Epidermal melanocyte (primary cell): ENCODE measurements at regions not wholly inside any gene's neighbourhood (a gene's known extent, or its start where the extent isn't known, plus 50 kb on each side); places are given as distances from the start of the nearest gene placed in this dataset.
"Not testable (repeated sequence)": the region's sequence is repeated elsewhere in the genome, so short reads cannot be mapped to it uniquely, and the experiment has no call there.

ENCODE experiments used
- DNase-seq: peaks from one replicate; pipeline ENCODE4 v3.0.0; 2011; ENCODE audit warnings: low spot score; ENCODE audit not compliant: insufficient read length

DNA sequence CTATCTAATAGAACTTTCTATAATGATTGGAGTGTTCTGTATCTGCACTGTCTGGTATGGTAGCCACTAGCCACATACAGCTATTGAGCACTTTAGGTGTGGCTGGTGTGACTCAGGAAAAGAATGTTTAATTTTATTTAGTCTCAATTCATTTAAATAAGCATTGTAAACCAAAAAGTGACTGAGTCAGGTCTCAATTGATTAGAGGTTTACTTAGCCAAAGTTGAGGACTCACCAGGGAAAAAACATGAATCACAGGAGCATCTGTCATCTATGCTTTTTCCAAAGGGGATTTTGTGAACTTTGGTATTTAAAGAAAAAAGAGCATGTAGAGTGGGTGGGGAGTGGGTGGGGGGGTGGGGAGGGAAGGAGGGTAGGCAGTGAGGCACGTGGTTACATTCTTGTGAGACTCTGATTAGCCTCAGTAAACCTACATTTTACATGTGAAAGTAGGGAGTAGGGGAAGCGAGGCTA is 473.1 kb downstream of the ATP23 start:
- DNase-seq: no peak

GRCh38 chr12:58415716-58416115 is 474.3 kb downstream of the ATP23 start:
- no peak for DNase-seq

DNA sequence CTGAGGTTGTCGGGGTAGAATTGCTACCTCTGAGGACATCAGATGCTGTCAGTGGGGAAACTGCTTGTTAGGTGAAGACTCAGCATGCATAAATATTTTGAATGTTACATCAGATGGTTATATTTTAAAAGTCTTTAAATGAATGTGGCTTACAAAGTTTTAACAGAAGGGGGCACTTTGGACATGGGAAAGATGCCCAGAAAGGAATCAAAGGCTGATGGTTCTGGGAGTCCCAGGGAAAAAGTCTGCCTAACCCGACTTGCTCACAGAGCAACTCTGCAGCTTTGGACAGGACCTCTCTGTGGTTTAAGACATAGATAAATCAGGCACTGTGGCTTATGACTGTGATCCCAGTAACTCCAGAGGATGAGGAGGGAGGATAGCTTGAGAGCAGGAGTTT is 474.9 kb downstream of the ATP23 start:
- DNase-seq: no peak

DNA sequence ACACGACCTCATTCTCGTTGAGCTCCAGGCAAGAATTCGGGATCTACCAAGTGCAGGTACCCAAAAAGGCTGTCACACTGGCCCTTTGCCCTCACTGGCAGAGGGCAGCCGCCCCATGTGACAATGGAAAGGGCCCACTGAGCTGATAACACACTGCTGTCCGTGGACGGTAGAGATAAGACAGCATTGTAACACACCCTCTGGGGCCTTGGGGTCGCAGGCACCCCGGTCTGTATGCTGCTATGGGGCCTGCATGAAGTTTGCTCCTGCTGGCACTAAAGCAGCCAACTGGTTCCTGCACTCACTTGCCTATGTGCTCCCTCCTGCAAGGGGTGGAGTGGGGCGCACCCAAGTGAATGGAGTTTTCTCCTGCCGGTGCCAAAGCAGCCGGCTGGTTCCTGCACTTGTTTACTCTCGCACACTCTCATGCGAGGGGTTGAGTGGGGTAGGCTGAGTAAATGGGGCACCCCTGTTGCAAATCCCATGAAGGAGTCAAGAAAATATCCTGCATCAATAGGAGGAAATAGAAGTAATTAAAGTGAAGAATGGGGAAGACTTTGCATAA is 477.9 kb downstream of the ATP23 start:
- DNase-seq: no peak

DNA sequence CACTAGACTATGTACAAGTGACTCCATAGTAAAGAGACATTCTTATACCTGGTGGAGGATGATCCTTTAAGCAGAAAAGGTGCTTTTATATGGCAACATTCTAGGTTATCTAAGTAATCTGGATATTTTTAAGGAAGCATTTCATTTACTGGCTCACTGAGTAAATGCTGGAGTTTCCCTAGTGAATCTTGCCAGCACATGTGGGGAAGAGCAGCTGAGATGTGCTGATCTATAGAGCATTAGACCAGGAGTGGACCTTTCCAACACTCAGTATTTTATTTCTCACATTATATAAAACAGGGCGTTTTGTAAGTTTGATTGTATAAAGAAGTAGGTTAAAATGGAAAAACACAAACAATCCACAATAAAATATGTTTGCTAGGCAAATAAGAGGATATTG is 478.5 kb downstream of the ATP23 start:
- DNase-seq: no peak

DNA sequence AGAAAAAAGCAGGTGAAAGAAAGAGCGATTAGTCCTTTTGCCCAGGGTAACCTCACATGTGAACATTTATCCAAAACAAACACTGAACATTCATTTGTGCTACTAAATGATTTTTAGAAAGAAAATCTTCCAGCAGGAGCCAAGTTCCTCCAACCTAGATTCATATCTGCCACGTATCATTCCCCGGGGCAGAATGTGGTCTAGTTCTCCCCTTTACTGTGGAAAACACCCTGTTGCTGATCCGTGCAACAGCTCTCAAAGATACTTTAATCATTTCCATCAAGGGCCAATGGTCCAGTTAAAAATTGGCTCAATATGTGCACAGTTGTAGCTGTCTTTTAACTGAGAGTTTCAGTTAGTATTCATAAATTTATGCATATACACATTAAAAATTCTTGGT is 479.1 kb downstream of the ATP23 start:
- DNase-seq: no peak

DNA sequence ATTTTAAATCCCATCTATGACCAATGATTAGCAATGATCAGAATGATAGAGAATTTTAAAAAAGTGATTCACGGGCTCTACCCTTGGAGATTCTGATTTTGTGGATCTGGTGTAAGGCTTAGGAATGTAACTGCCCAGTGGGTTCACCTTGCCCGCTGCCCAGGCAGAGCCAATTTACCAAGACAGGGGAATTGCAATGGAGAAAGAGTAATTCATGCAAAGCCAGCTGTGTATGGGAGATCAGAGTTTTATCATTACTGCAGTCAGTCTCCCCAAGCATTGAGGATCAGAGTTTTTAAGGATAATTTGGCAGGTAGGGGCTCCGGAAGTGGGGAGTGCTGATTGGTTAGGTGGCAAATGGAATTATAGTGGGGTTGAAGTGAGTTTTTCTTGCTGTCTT is 480.6 kb downstream of the ATP23 start:
- DNase-seq: no peak

DNA sequence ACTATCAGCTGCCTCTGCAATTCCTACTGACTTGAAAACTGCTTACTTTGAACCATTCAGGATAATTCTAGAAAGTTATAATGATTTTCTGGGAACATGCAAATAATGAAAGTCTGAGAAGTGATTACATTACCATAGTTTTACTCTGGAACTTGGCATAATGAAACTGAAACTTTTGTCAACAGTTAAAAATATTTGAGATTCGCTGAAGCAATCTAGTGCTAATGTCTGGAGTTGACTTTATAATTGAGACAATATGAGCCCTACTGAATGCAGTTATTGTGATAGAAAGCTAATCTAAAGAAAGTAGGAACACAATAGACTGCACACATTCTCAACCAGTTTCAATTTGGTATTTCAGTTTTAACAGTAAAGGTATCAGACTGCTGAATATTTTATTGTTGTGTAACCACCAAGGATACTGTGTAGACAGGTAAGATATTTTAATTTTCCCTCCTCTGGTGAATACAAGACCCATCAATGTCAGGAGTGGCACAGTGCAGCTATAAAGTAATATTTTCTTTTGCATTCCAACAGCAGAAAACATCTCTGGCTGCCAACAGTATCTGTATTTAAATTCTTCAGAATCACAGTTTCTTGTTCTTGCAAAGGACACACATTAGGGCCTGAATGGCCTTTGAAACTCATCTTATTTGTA is 483.5 kb downstream of the ATP23 start:
- DNase-seq: no peak

DNA sequence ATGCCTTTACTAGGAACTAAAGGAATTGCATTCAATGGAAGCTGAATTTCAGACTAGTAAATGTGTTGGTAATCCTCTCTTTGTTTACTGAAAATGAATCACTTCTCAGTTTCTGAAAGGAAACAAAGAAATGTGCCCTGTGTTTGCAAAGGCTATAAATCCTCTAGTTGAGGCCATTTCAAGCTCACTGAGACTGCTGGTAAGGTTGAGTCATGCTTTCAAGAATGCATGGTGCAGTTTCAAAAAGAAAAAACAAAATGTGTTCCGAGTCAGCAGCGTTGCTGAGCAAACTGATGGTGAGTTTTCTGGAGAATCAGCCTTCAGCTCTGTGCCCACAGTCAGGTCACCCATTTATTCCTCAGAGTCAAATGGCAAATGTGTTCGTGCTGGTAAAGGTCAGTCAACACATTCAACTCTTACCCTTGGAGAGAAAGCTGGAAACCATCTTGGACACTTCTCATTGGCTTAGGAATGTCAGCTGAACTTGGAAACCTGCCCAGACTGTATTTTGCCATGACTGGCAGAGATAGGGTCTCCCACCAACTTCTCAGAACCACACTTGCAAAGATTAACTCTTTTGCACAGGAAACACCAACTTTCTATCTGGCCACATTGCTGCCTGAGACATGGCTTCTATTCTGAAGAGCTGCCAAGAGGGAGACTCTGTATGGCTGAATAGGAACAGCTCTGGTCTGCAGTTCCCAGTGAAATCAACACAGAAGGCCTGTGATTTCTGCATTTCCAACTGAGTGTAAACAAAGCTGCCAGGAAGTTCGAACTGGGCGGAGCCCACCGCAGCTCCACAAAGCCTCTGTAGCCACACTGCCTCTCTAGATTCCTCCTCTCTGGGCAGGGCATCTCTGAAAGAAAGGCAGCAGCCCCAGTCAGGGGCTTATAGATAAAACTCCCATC is 484.4 kb downstream of the ATP23 start:
- peak; percentile 69 for DNase-seq

DNA sequence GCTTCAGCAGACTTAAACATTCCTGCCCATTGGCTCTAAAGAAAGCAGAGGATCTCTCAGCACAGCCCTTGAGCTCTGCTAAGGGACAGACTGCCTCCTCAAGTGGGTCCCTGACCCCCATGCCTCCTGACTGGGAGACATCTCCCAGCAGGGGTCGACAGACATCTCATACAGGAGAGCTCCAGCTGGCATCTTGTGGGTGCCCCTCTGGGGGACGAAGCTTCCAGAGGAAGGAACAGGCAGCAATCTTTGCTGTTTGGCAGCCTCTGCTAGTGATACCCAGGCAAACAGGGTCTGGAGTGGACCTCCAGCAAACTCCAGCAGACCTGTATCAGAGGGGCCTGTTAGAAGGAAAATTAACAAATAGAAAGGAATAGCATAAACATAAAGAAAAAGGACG is 485.1 kb downstream of the ATP23 start:
- not testable (repeated sequence) for DNase-seq

DNA sequence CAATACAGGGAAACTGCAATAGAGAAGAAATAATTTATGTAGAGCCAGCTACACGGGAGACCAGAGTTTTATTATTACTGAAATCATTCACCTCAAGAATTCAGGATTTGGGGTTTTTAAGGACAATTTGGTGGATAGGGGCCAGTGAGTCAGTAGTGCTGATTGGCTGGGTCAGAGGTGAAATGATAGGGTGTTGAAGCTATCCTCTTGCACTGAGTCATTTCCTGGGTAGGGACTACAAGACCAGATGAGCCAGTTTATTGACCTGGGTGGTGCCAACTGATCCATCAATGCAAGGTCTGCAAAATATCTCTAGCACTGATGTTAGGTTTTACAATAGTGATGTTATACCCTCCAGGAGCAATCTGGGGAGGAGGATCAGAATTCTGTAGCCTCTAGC is 486.3 kb downstream of the LRIG3 start:
- DNase-seq: no peak

GRCh38 chr12:58434726-58435125 is 485.6 kb downstream of the LRIG3 start:
- no peak for DNase-seq

DNA sequence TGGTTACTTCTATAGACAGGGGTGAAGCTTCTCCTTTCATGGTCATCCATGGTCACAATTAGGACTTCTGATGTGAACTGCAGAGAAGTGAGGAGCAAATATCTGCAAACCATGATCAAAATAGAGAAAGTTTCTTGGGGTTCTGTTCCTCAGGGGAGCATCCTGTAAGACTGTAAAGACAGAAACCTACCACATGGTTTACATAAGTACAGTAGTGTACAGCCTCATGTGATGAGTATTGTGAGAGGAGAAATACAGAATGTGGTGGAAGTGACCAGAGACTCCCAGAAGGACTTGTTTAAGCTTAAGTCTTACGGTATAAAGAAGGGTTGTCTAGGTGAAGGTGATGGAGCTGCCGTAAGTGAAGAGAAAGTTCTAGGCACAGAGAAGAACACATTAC is 484.7 kb downstream of the LRIG3 start:
- DNase-seq: no peak

- DNase-seq: no peak
Observed at GRCh38 chr12:58441483-58441882, 478.8 kb downstream of the LRIG3 start.

DNA sequence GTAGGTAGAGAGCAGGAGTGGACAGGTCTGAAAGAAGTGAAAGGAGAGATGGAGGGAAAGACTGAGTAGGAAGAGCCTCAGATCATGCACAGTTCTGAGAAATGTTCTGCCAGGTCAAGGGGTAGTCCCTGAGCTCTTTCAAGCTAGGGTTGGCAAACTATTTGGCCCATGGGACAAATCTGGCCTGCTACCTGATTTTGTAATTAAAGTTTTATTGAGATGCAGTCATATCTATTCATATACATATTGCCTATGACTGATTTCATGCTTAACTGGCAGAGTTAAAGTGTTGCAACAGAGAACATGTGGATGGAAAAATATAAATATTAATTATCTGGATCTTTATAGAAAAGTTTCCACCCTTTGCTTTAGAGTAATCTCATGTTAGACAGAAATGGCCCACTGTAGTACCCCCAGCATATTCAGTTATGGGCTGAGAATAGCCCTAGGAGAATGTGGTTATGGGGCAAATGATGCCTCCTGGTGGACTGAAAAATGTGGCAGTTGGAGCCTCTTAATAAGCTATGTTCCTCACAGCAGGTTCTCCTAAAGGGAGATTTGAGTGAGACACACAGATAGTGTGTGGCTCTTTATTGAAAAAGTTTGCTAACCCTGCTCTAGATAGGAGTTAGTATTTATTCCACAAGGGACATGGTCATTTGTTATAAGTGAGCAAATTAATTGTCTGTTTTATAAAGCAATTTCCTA is 476.9 kb downstream of the LRIG3 start:
- no peak for DNase-seq

- DNase-seq: no peak
Observed at GRCh38 chr12:58443981-58444371, 476.3 kb downstream of the LRIG3 start.

- DNase-seq: no peak
Observed at GRCh38 chr12:58450868-58451482, 469.3 kb downstream of the LRIG3 start.

DNA sequence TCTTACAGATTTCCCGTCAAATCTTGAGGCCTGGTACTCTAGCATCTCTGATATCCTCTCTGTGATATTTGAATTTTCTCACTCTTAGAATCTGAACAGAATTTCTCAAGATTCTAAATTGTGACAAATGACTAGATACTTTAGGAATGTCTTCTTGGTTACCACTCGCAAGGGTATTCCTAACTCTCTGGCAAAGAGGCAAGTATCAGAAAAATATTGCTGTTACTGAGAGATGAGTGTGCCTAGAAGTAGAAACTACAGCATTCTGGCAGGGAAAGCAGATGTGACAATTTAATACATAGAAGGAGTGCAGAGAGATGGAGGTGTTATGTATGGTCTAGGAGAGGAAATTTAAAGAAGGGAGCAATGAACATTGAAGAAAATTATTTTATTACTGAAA is 467.8 kb downstream of the LRIG3 start:
- peak; percentile 26 for DNase-seq

- DNase-seq: no peak
Observed at GRCh38 chr12:58453306-58453705, 467.0 kb downstream of the LRIG3 start.

DNA sequence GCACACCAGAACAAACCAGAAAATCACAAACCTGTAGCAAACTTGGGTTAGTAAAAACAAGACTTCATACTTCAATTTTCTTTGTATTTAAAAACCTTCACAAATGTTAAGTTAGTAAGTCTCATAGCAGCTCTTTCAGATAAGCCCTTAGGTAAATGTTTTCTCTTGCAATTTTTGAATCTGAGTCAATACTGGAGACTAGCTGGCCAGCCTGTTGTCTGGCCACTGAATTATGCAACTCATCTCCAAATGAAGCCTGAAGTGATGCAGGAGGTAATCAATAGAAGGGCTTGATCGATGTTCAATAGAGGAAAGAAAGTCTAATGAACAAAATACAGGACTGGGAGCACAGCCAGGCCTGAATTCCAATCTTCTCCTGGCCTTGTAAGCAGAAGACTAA is 465.2 kb downstream of the LRIG3 start:
- DNase-seq: no peak

DNA sequence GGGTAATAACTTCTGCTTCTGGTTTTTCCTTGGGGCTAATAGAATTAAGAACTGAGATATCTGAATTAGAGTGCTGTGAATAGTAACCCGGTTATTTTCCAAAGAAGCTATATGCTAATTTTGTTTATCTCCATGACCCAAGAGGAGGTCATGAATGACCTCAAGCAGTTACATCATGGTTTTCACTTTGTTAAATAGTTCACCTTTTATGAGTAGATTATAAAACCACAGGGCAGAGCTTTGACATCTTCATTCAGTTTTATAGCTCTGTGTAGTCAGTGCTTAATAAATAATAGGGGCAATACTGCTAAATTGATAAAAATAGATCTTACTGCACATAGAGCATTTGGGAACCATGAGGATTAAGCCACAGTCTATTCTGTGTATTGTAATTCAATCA is 462.2 kb downstream of the LRIG3 start:
- DNase-seq: no peak
